ENCODE measurements at regions not wholly inside any gene's neighbourhood (a gene's known extent, or its start where the extent isn't known, plus 50 kb on each side); places are given as distances from the start of the nearest gene placed in this dataset.

DNA sequence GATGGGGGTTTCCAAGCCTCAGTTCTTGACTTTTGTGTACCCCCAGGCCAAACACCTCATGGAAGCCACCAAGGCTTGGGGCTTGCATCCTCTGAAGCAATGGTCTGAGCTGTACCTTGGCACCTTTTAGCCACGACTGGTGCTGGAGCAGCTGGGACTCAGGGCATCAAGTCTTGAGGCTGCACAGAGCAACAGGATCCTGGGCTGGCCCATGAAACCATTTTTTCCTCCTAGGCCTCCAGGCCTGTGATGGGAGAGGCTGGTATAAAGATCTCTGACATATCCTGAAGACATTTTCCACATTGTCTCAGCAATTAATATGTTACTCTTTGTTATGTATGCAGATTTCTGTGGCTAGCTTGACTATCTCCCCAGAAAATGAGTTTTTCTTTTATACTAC lies 269.1 kb upstream of the TBX18 start:
- Histone ChIP-seq H3K27ac (ENCODE audit: low read depth, low read length) (no peak overlapping the region), H3K36me3 (ENCODE audit: control insufficient read depth in 5 of 5, insufficient read depth in 5 of 5, low read length in 5 of 5) (no peaks in the 10 kb centered on the region), H3K9me3 (ENCODE audit: control insufficient read depth in 5 of 5, low read length in 5 of 5) (peaks cover 0 to 10% (median 7%) of the 10 kb centered on the region in 5 donors), H3K4me3 (ENCODE audit: low read depth in 1 of 5, low read length in 5 of 5) (no peak overlapping the region), H3K4me1 (ENCODE audit: control insufficient read depth in 5 of 5, insufficient read depth in 5 of 5, low read length in 5 of 5) (no peaks in the 10 kb centered on the region), H3K9ac (ENCODE audit: low read length in 5 of 5) (no peak overlapping the region), H3K27me3 (ENCODE audit: control insufficient read depth in 5 of 5, insufficient read depth in 4 of 5, low read length in 5 of 5) (no peaks in the 10 kb centered on the region)

GRCh38 chr6:85026021-85026420 lies 261.6 kb upstream of the TBX18 start:
- no peaks in the 10 kb centered on the region for H3K36me3 ChIP-seq (ENCODE audit: control insufficient read depth in 5 of 5, insufficient read depth in 5 of 5, low read length in 5 of 5)
- no peaks in the 10 kb centered on the region for H3K9me3 ChIP-seq (ENCODE audit: control insufficient read depth in 5 of 5, low read length in 5 of 5)
- H3K4me1 ChIP-seq (ENCODE audit: control insufficient read depth in 5 of 5, insufficient read depth in 5 of 5, low read length in 5 of 5), result no peaks in the 10 kb centered on the region
- no peak overlapping the region for H3K9ac ChIP-seq (ENCODE audit: low read length in 5 of 5)
- no peaks in the 10 kb centered on the region for H3K27me3 ChIP-seq (ENCODE audit: control insufficient read depth in 5 of 5, insufficient read depth in 4 of 5, low read length in 5 of 5)
- no peak overlapping the region for H3K4me3 ChIP-seq (ENCODE audit: low read depth in 1 of 5, low read length in 5 of 5)
- H3K27ac ChIP-seq (ENCODE audit: low read depth, low read length), result no peak overlapping the region

DNA sequence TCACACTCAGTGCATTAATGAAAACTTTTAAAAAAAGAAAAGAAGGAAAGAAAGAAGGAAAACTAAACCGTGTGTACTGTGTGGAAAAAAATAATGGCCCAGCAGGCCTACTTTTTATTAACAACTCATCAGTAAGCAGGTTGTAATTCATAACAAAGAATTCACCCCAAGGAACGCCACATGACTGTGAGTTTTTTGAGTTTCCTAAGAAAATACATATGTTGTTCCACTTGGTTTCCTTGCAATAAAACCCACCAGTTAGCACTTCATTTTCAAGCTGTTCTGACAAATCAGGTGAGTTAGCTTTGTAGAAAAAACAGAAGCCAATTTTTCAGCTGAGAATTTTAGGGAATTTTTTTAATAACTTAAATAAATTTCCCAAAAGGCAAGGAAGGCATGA lies 259.3 kb upstream of the TBX18 start:
- Histone ChIP-seq H3K9ac (ENCODE audit: low read length in 5 of 5) (no peak overlapping the region), H3K4me3 (ENCODE audit: low read depth in 1 of 5, low read length in 5 of 5) (no peak overlapping the region), H3K27me3 (ENCODE audit: control insufficient read depth in 5 of 5, insufficient read depth in 4 of 5, low read length in 5 of 5) (no peaks in the 10 kb centered on the region)

GRCh38 chr6:85017352-85017751 lies 253.0 kb upstream of the TBX18 start:
- no peak overlapping the region for H3K9ac ChIP-seq (ENCODE audit: low read length in 5 of 5)
- H3K36me3 ChIP-seq (ENCODE audit: control insufficient read depth in 5 of 5, insufficient read depth in 5 of 5, low read length in 5 of 5), result no peaks in the 10 kb centered on the region
- H3K9me3 ChIP-seq (ENCODE audit: control insufficient read depth in 5 of 5, low read length in 5 of 5), result no peaks in the 10 kb centered on the region
- H3K27me3 ChIP-seq (ENCODE audit: control insufficient read depth in 5 of 5, insufficient read depth in 4 of 5, low read length in 5 of 5), result no peaks in the 10 kb centered on the region
- H3K4me3 ChIP-seq (ENCODE audit: low read depth in 1 of 5, low read length in 5 of 5), result no peak overlapping the region
- H3K27ac ChIP-seq (ENCODE audit: low read depth, low read length), result no peak overlapping the region
- H3K4me1 ChIP-seq (ENCODE audit: control insufficient read depth in 5 of 5, insufficient read depth in 5 of 5, low read length in 5 of 5), result no peaks in the 10 kb centered on the region

More for the DNA sequence above, 259.3 kb upstream of the TBX18 start:
- no peaks in the 10 kb centered on the region for H3K36me3 ChIP-seq (ENCODE audit: control insufficient read depth in 5 of 5, insufficient read depth in 5 of 5, low read length in 5 of 5)
- no peaks in the 10 kb centered on the region for H3K4me1 ChIP-seq (ENCODE audit: control insufficient read depth in 5 of 5, insufficient read depth in 5 of 5, low read length in 5 of 5)
- no peak overlapping the region for H3K27ac ChIP-seq (ENCODE audit: low read depth, low read length)
- no peaks in the 10 kb centered on the region for H3K9me3 ChIP-seq (ENCODE audit: control insufficient read depth in 5 of 5, low read length in 5 of 5)

DNA sequence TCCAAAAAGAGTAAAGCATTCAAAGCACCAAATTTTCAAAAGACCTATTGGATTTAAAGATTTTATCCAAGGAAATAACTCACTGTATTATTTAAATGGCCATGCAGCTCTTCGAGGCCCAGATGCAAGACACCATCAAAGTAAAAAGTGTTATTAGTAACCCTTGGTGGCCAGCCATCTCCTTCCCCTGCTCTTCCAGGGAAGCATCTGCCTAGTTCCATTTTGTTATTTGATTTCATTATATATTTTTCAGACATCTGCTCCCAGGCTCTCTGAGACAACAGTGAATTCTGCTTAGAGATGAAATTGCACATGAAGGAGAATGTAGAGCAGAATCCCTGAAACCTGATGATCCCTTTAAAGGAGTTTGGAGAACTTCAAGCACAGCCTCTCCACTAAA lies 252.3 kb upstream of the TBX18 start:
- no peaks in the 10 kb centered on the region for H3K27me3 ChIP-seq (ENCODE audit: control insufficient read depth in 5 of 5, insufficient read depth in 4 of 5, low read length in 5 of 5)
- no peaks in the 10 kb centered on the region for H3K4me1 ChIP-seq (ENCODE audit: control insufficient read depth in 5 of 5, insufficient read depth in 5 of 5, low read length in 5 of 5)
- no peak overlapping the region for H3K27ac ChIP-seq (ENCODE audit: low read depth, low read length)
- no peaks in the 10 kb centered on the region for H3K36me3 ChIP-seq (ENCODE audit: control insufficient read depth in 5 of 5, insufficient read depth in 5 of 5, low read length in 5 of 5)
- H3K9me3 ChIP-seq (ENCODE audit: control insufficient read depth in 5 of 5, low read length in 5 of 5), result no peaks in the 10 kb centered on the region
- no peak overlapping the region for H3K4me3 ChIP-seq (ENCODE audit: low read depth in 1 of 5, low read length in 5 of 5)
- H3K9ac ChIP-seq (ENCODE audit: low read length in 5 of 5), result no peak overlapping the region

GRCh38 chr6:85015396-85015990 lies 251.1 kb upstream of the TBX18 start:
- H3K27me3 ChIP-seq (ENCODE audit: control insufficient read depth in 5 of 5, insufficient read depth in 4 of 5, low read length in 5 of 5), result no peaks in the 10 kb centered on the region
- no peak overlapping the region for H3K9ac ChIP-seq (ENCODE audit: low read length in 5 of 5)
- H3K4me3 ChIP-seq (ENCODE audit: low read depth in 1 of 5, low read length in 5 of 5), result no peak overlapping the region

DNA sequence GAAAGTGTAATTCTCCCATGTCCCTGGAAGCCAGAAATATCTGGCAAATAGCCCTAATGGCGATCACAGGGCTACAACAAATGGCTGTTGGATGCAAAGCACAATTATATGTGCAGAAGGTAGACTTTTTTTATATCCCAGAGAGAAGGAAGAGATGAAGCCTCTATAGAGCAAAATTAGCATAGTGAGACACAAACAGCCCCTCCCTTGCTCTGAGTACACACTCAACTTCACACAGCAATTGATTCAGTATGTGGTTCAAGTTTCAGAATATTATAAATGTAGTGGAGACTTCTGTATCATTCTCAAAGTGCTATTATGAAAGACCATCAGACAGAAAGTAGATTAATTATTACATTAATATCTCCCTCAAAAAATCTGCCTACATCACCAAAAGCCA lies 246.5 kb upstream of the TBX18 start:
- Histone ChIP-seq H3K36me3 (ENCODE audit: control insufficient read depth in 5 of 5, insufficient read depth in 5 of 5, low read length in 5 of 5) (no peaks in the 10 kb centered on the region), H3K9me3 (ENCODE audit: control insufficient read depth in 5 of 5, low read length in 5 of 5) (no peaks in the 10 kb centered on the region), H3K9ac (ENCODE audit: low read length in 5 of 5) (no peak overlapping the region), H3K27me3 (ENCODE audit: control insufficient read depth in 5 of 5, insufficient read depth in 4 of 5, low read length in 5 of 5) (no peaks in the 10 kb centered on the region), H3K27ac (ENCODE audit: low read depth, low read length) (no peak overlapping the region), H3K4me1 (ENCODE audit: control insufficient read depth in 5 of 5, insufficient read depth in 5 of 5, low read length in 5 of 5) (peaks cover 0 to 9% (median 0%) of the 10 kb centered on the region in 5 donors), H3K4me3 (ENCODE audit: low read depth in 1 of 5, low read length in 5 of 5) (no peak overlapping the region)

More at GRCh38 chr6:85015396-85015990, 251.1 kb upstream of the TBX18 start:
- Histone ChIP-seq H3K9me3 (ENCODE audit: control insufficient read depth in 5 of 5, low read length in 5 of 5) (no peaks in the 10 kb centered on the region), H3K36me3 (ENCODE audit: control insufficient read depth in 5 of 5, insufficient read depth in 5 of 5, low read length in 5 of 5) (no peaks in the 10 kb centered on the region), H3K4me1 (ENCODE audit: control insufficient read depth in 5 of 5, insufficient read depth in 5 of 5, low read length in 5 of 5) (no peaks in the 10 kb centered on the region), H3K27ac (ENCODE audit: low read depth, low read length) (no peak overlapping the region)

GRCh38 chr6:85008296-85009009 lies 244.1 kb upstream of the TBX18 start:
- Histone ChIP-seq H3K27ac (ENCODE audit: low read depth, low read length) (no peak overlapping the region), H3K36me3 (ENCODE audit: control insufficient read depth in 5 of 5, insufficient read depth in 5 of 5, low read length in 5 of 5) (no peaks in the 10 kb centered on the region), H3K9ac (ENCODE audit: low read length in 5 of 5) (no peak overlapping the region), H3K9me3 (ENCODE audit: control insufficient read depth in 5 of 5, low read length in 5 of 5) (no peaks in the 10 kb centered on the region), H3K4me1 (ENCODE audit: control insufficient read depth in 5 of 5, insufficient read depth in 5 of 5, low read length in 5 of 5) (peaks cover 0 to 28% (median 9%) of the 10 kb centered on the region in 5 donors), H3K27me3 (ENCODE audit: control insufficient read depth in 5 of 5, insufficient read depth in 4 of 5, low read length in 5 of 5) (no peaks in the 10 kb centered on the region), H3K4me3 (ENCODE audit: low read depth in 1 of 5, low read length in 5 of 5) (no peak overlapping the region)

DNA sequence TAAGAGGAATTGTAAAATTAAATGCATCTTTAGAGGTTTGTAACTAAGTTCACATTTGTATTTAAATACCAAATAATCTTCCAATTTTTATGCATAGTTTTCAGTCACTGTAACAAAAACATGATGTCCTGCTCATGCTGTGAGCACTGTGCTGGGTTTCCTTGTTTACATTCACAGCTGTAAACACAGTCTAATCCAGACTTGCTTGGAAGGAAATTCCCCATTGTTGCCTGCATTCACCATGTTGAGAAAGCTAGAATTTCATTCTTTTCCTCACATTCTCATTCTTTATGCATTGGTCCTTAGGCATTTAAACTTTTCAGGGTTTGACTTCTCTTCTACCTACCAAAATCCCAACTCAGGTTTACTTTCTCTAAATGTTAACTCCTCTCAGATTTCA lies 242.0 kb upstream of the TBX18 start:
- peaks cover 0 to 28% (median 9%) of the 10 kb centered on the region in 5 donors for H3K4me1 ChIP-seq (ENCODE audit: control insufficient read depth in 5 of 5, insufficient read depth in 5 of 5, low read length in 5 of 5)
- H3K36me3 ChIP-seq (ENCODE audit: control insufficient read depth in 5 of 5, insufficient read depth in 5 of 5, low read length in 5 of 5), result no peaks in the 10 kb centered on the region

DNA sequence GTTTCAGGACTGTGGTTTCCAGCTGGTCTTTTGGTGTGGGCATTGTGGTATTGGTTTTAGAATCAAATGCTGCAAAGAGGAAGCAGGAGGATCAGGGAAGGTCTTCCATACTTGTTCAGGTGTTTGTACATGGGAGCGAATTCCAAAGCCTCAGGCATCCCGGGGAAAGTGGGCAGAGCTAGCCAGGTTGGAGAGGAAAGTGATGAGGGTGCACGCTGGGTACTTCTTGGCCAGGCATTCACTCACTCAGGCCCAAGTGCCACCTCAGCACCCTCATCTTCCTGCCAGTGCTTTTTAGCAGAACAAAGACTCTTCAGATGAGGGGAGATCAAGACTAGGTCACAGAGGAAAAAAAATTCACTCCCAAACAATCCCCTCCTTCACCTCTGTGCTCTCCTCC lies 241.1 kb upstream of the TBX18 start:
- Histone ChIP-seq H3K9me3 (ENCODE audit: control insufficient read depth in 5 of 5, low read length in 5 of 5) (no peaks in the 10 kb centered on the region), H3K27me3 (ENCODE audit: control insufficient read depth in 5 of 5, insufficient read depth in 4 of 5, low read length in 5 of 5) (no peaks in the 10 kb centered on the region), H3K4me1 (ENCODE audit: control insufficient read depth in 5 of 5, insufficient read depth in 5 of 5, low read length in 5 of 5) (peaks cover 0 to 28% (median 9%) of the 10 kb centered on the region in 5 donors)

More for the DNA sequence above, 242.0 kb upstream of the TBX18 start:
- Histone ChIP-seq H3K27me3 (ENCODE audit: control insufficient read depth in 5 of 5, insufficient read depth in 4 of 5, low read length in 5 of 5) (no peaks in the 10 kb centered on the region), H3K9me3 (ENCODE audit: control insufficient read depth in 5 of 5, low read length in 5 of 5) (no peaks in the 10 kb centered on the region), H3K9ac (ENCODE audit: low read length in 5 of 5) (no peak overlapping the region), H3K4me3 (ENCODE audit: low read depth in 1 of 5, low read length in 5 of 5) (no peak overlapping the region), H3K27ac (ENCODE audit: low read depth, low read length) (no peak overlapping the region)

More for the DNA sequence above, 241.1 kb upstream of the TBX18 start:
- H3K4me3 ChIP-seq (ENCODE audit: low read depth in 1 of 5, low read length in 5 of 5), result no peak overlapping the region
- H3K9ac ChIP-seq (ENCODE audit: low read length in 5 of 5), result no peak overlapping the region
- H3K27ac ChIP-seq (ENCODE audit: low read depth, low read length), result no peak overlapping the region
- no peaks in the 10 kb centered on the region for H3K36me3 ChIP-seq (ENCODE audit: control insufficient read depth in 5 of 5, insufficient read depth in 5 of 5, low read length in 5 of 5)

All from subcutaneous abdominal adipose tissue (tissue), 5 donors.